GM23338 (cell line): ENCODE measurements at regions not wholly inside any gene's neighbourhood (a gene's known extent, or its start where the extent isn't known, plus 50 kb on each side); places are given as distances from the start of the nearest gene placed in this dataset.

Source experiments
- ATAC-seq: fragments of 200-7000 bp; cut with Tn5 transposase; 3 replicates; pipeline ENCODE4 v1.9.1; 2020
- DNase-seq: peaks from one replicate; pipeline ENCODE4 v3.0.0-alpha.2; 2015; ENCODE audit warnings: low spot score
- H2AFZ ChIP-seq: fragments of 200-600 bp; sonication (generic); 2 replicates; pipeline ENCODE4 v1.8.0; 2016; ENCODE audit warnings: antibody characterized with exemption, mild to moderate bottlenecking, moderate library complexity
- H3F3A ChIP-seq: fragments of 200-600 bp; sonication (generic); replicated peaks from 2 replicates; pipeline ENCODE4 v1.8.0; 2017; ENCODE audit warnings: antibody characterized with exemption, mixed run types, low read depth
- H3K27ac ChIP-seq: fragments of 200-600 bp; sonication (generic); 2 replicates; pipeline ENCODE4 v1.6.1; 2016; ENCODE audit warnings: low read depth
- H3K27me3 ChIP-seq: fragments of 200-600 bp; sonication (generic); 2 replicates; pipeline ENCODE4 v1.8.0; 2016; ENCODE audit warnings: mild to moderate bottlenecking, mixed run types, moderate library complexity; ENCODE audit not compliant: insufficient read depth
- H3K36me3 ChIP-seq: fragments of 200-600 bp; sonication (generic); 2 replicates; pipeline ENCODE4 v1.8.0; 2016; ENCODE audit warnings: mild to moderate bottlenecking; ENCODE audit not compliant: insufficient read depth
- H3K4me1 ChIP-seq: fragments of 200-600 bp; sonication (generic); 2 replicates; pipeline ENCODE4 v1.8.0; 2016; ENCODE audit warnings: mild to moderate bottlenecking, moderate library complexity; ENCODE audit not compliant: insufficient read depth
- H3K4me2 ChIP-seq: fragments of 200-600 bp; sonication (generic); 2 replicates; pipeline ENCODE4 v1.7.1; 2017; ENCODE audit warnings: mixed run types
- H3K4me3 ChIP-seq: fragments of 200-600 bp; sonication (generic); 2 replicates; pipeline ENCODE4 v1.6.1; 2016; ENCODE audit warnings: mixed run types
- H3K79me2 ChIP-seq: fragments of 200-600 bp; sonication (generic); replicated peaks from 2 replicates; pipeline ENCODE4 v1.8.0; 2017; ENCODE audit warnings: mild to moderate bottlenecking; ENCODE audit not compliant: insufficient read depth
- H3K9me2 ChIP-seq: fragments of 200-600 bp; sonication (generic); 2 replicates; pipeline ENCODE4 v1.8.0; 2017; ENCODE audit not compliant: insufficient read depth
- H4K20me1 ChIP-seq: fragments of 200-600 bp; sonication (generic); replicated peaks from 2 replicates; pipeline ENCODE4 v1.8.0; 2017; ENCODE audit warnings: mild to moderate bottlenecking; ENCODE audit not compliant: insufficient read depth
- H3K27ac Mint-ChIP-seq: 2 replicates; pipeline ENCODE4 v1.8.0; 2020; ENCODE audit warnings: inconsistent platforms, mild to moderate bottlenecking, moderate library complexity, mixed read lengths
- H3K27me3 Mint-ChIP-seq: 3 replicates; pipeline ENCODE4 v1.8.0; 2022; ENCODE audit warnings: low read depth, mild to moderate bottlenecking, moderate library complexity, mixed read lengths, inconsistent platforms; ENCODE audit not compliant: insufficient read depth, poor library complexity
- H3K36me3 Mint-ChIP-seq: 3 replicates; pipeline ENCODE4 v1.8.0; 2021; ENCODE audit warnings: low read depth, mild to moderate bottlenecking, inconsistent platforms, moderate library complexity, mixed read lengths
- H3K4me1 Mint-ChIP-seq: 3 replicates; pipeline ENCODE4 v1.8.0; 2020; ENCODE audit warnings: mild to moderate bottlenecking, inconsistent platforms, mixed read lengths
- H3K4me3 Mint-ChIP-seq: 3 replicates; pipeline ENCODE4 v1.8.0; 2021; ENCODE audit warnings: moderate library complexity, mild to moderate bottlenecking, inconsistent platforms, mixed read lengths
- H3K9me3 Mint-ChIP-seq: 3 replicates; pipeline ENCODE4 v1.8.0; 2020; ENCODE audit warnings: moderate library complexity, mild to moderate bottlenecking, inconsistent platforms, mixed read lengths
- CREB1 ChIP-seq: fragments of 250-450 bp; sonication (Bioruptor Pico); IDR thresholded peaks from 2 replicates; pipeline ENCODE4 v1.5.0; 2020; ENCODE audit warnings: low read depth, mild to moderate bottlenecking, moderate library complexity
- CTCF ChIP-seq, 2 experiments: fragments of 200-600 bp in 1 of 2; sonication (generic) in 1 of 2; conservative IDR thresholded peaks; 2 replicates each; pipeline versions ENCODE4 v1.5.1 to v1.6.1; 2016 to 2017; ENCODE audit warnings: antibody characterized with exemption in 2 of 2, low read depth in 2 of 2, mild to moderate bottlenecking in 2 of 2, moderate library complexity in 1 of 2
- EZH2 ChIP-seq: fragments of 200-600 bp; sonication (generic); IDR thresholded peaks from one replicate; pipeline ENCODE4 v1.8.0; 2017; ENCODE audit warnings: antibody characterized with exemption, mild to moderate bottlenecking, low read depth; ENCODE audit not compliant: unreplicated experiment
- EZH2phosphoT487 ChIP-seq: fragments of 200-600 bp; sonication (generic); IDR thresholded peaks from one replicate; pipeline ENCODE4 v1.8.1; 2018; ENCODE audit warnings: antibody characterized with exemption; ENCODE audit not compliant: unreplicated experiment
- NANOG ChIP-seq: IDR thresholded peaks from 2 replicates; pipeline ENCODE4 v1.6.1; 2016; ENCODE audit warnings: antibody characterized with exemption, borderline replicate concordance
- ZNF114 ChIP-seq: fragments of 250-450 bp; sonication (Bioruptor Pico); IDR thresholded peaks from 2 replicates; pipeline ENCODE4 v1.5.0; 2020; ENCODE audit warnings: mild to moderate bottlenecking, moderate library complexity
- ZNF331 ChIP-seq: fragments of 250-450 bp; sonication (Bioruptor Pico); IDR thresholded peaks from 2 replicates; pipeline ENCODE4 v1.5.0; 2020; ENCODE audit warnings: low read depth, mild to moderate bottlenecking, moderate library complexity
- ZNF462 ChIP-seq: fragments of 250-450 bp; sonication (Bioruptor Pico); IDR thresholded peaks from 2 replicates; pipeline ENCODE4 v1.5.0; 2020; ENCODE audit warnings: mild to moderate bottlenecking, moderate library complexity

GRCh38 chr11:79902493-79902892 is 461.7 kb upstream of the TENM4 start (continued):
- no peak for TF ChIP-seq CTCF (conservative IDR thresholded peaks at IDR 0.05; ENCODE audit: low read depth in 2 of 2)

GRCh38 chr11:79897896-79898295 is 457.1 kb upstream of the TENM4 start:
- H3K4me1 Mint-ChIP-seq = peaks cover 4% of the 10 kb centered on the region; the same call in 2 of the 3 replicates
- H3K4me2 ChIP-seq = no peak overlapping the region
- no peak overlapping the region for H2AFZ ChIP-seq
- no peak overlapping the region for H3K27ac ChIP-seq
- TF ChIP-seq EZH2 (no peak), ZNF331 (no peak), ZNF114 (CRISPR knock-in tag) (no peak), EZH2phosphoT487 (no peak), CTCF (conservative IDR thresholded peaks at IDR 0.05; ENCODE audit: low read depth in 2 of 2) (no peak), CREB1 (CRISPR knock-in tag) (no peak), ZNF462 (no peak), NANOG (no peak)
- H3K4me1 ChIP-seq = no peaks in the 10 kb centered on the region; the same call in none of the 2 replicates
- no peaks in the 10 kb centered on the region for H3K27me3 Mint-ChIP-seq
- H3K4me3 Mint-ChIP-seq = no peak overlapping the region
- H3K27ac Mint-ChIP-seq = no peak overlapping the region
- no peaks in the 10 kb centered on the region for H3K27me3 ChIP-seq
- no peaks in the 10 kb centered on the region for H3K79me2 ChIP-seq
- no peaks in the 10 kb centered on the region; the same call in 1 of the 2 replicates for H3K9me2 ChIP-seq
- no peaks in the 10 kb centered on the region; the same call in 2 of the 3 replicates for H3K9me3 Mint-ChIP-seq
- H3K36me3 ChIP-seq = no peaks in the 10 kb centered on the region
- no peaks in the 10 kb centered on the region for H3K36me3 Mint-ChIP-seq
- no peaks in the 10 kb centered on the region for H3F3A ChIP-seq
- no peak overlapping the region for H3K4me3 ChIP-seq
- ATAC-seq (no peak), DNase-seq (no peak)
- no peaks in the 10 kb centered on the region for H4K20me1 ChIP-seq
